ENCODE measurements at regions not wholly inside any gene's neighbourhood (a gene's known extent, or its start where the extent isn't known, plus 50 kb on each side); places are given as distances from the start of the nearest gene placed in this dataset.

GRCh38 chr17:77010667-77011066 is 130.1 kb upstream of the SEC14L1 start:
- Histone ChIP-seq H2BK15ac (ENCODE audit: low read depth, low read length) (no peak overlapping the region), H2BK120ac (ENCODE audit: low read depth, low read length) (no peak overlapping the region), H3K18ac (ENCODE audit: low read depth, low read length) (no peak overlapping the region), H3K27me3 (ENCODE audit: control insufficient read depth, insufficient read depth, low read length) (peaks cover 14% of the 10 kb centered on the region), H4K20me1 (ENCODE audit: insufficient read depth, low read length) (no peaks in the 10 kb centered on the region), H2AK5ac (ENCODE audit: low read depth, low read length) (no peak overlapping the region), H3K79me1 (ENCODE audit: low read depth in 1 of 2, low read length in 2 of 2) (no peaks in the 10 kb centered on the region), H3K36me3 (ENCODE audit: control insufficient read depth, insufficient read depth, low read length) (no peaks in the 10 kb centered on the region), H2BK20ac (ENCODE audit: low read depth, low read length) (no peak overlapping the region), H4K5ac (ENCODE audit: low read depth, low read length) (no peak overlapping the region), H3K27ac (ENCODE audit: insufficient read depth, low read length) (no peak overlapping the region), H3K23ac (ENCODE audit: low read depth, low read length) (no peak overlapping the region), H3K9ac (ENCODE audit: low read depth, low read length) (no peak overlapping the region), H2AFZ (replicated peaks; ENCODE audit: low read length, poor library complexity) (no peak overlapping the region), H3K9me3 (ENCODE audit: control insufficient read depth, insufficient read depth, low read length) (peaks cover 5% of the 10 kb centered on the region), H3K4me2 (ENCODE audit: low read depth, low read length) (no peak overlapping the region), H4K8ac (ENCODE audit: low read depth in 2 of 2, low read length in 2 of 2) (no peak overlapping the region), H3K4me1 (ENCODE audit: control insufficient read depth, insufficient read depth, low read length) (no peaks in the 10 kb centered on the region), H4K91ac (ENCODE audit: insufficient read depth, low read depth, low read length) (no peak overlapping the region), H3K56ac (ENCODE audit: extremely low read depth, insufficient read depth, low read length) (no peak overlapping the region), H3K14ac (replicated peaks; ENCODE audit: low read depth, low read length) (no peak overlapping the region), H3K4me3 (ENCODE audit: insufficient read depth, low read depth, low read length) (no peak overlapping the region), H2BK5ac (ENCODE audit: low read depth, low read length, poor library complexity, severe bottlenecking) (no peak overlapping the region), H3K4ac (ENCODE audit: low read depth, low read length) (no peak overlapping the region), H2AK9ac (replicated peaks; ENCODE audit: low read depth, low read length, poor library complexity) (no peak overlapping the region), H3K9me1 (ENCODE audit: insufficient read depth, low read length) (no peaks in the 10 kb centered on the region)
- ChIA-PET POLR2A (ENCODE audit: unreplicated experiment) (no interaction called here), CTCF (no interaction called here)
- ATAC-seq (ENCODE audit: low read depth), result no peak
- in situ Hi-C loops (cut with MboI; ENCODE audit: low sequenced_read_pairs), result no loop called here
- no peak for DNase-seq
- intact Hi-C loops (cut with micrococcal nuclease), result loop anchor here (5.0 kb wide), 1 partner anchor 47 kb away; no protein-coding TSS in a partner anchor
- TF ChIP-seq RAD21 (IDR thresholded peaks at IDR 0.05; ENCODE audit: low read length), result no peak
- TF ChIP-seq, protein P1, sequence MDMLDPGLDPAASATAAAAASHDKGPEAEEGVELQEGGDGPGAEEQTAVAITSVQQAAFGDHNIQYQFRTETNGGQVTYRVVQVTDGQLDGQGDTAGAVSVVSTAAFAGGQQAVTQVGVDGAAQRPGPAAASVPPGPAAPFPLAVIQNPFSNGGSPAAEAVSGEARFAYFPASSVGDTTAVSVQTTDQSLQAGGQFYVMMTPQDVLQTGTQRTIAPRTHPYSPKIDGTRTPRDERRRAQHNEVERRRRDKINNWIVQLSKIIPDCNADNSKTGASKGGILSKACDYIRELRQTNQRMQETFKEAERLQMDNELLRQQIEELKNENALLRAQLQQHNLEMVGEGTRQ (IDR thresholded peaks at IDR 0.05; ENCODE audit: low read depth, low read length), result no peak
- TF ChIP-seq MAZ (IDR thresholded peaks at IDR 0.05; ENCODE audit: borderline replicate concordance, low read depth, low read length), result no peak
- TF ChIP-seq ELK1 (IDR thresholded peaks at IDR 0.05; ENCODE audit: borderline replicate concordance, low read depth, low read length), result no peak
- TF ChIP-seq NFE2L2 (IDR thresholded peaks at IDR 0.05; ENCODE audit: low read depth, low read length), result no peak
- TF ChIP-seq FOS (IDR thresholded peaks at IDR 0.05; ENCODE audit: low read depth, low read length), result no peak
- dilution Hi-C loops (cut with HindIII; ENCODE audit: low sequenced_read_pairs, unreplicated experiment), result no loop called here
- no TSS peak for BruUV-seq (replicated peaks)

Data from IMR-90 (cell line).